Retinal pigment epithelial cell (primary cell): ENCODE measurements at regions not wholly inside any gene's neighbourhood (a gene's known extent, or its start where the extent isn't known, plus 50 kb on each side); places are given as distances from the start of the nearest gene placed in this dataset.

Experiments
- DNase-seq: peaks from one replicate; pipeline ENCODE4 v3.0.0-alpha.2; 2010; ENCODE audit warnings: low read depth
- H3K4me3 ChIP-seq: 2 replicates; pipeline ENCODE4 v1.5.1; 2011; ENCODE audit warnings: mild to moderate bottlenecking, low read length, control low read depth, moderate library complexity
- CTCF ChIP-seq: conservative IDR thresholded peaks from 2 replicates; pipeline ENCODE4 v1.5.1; 2011; ENCODE audit warnings: low read depth, low read length, control low read depth, inconsistent platforms

DNA sequence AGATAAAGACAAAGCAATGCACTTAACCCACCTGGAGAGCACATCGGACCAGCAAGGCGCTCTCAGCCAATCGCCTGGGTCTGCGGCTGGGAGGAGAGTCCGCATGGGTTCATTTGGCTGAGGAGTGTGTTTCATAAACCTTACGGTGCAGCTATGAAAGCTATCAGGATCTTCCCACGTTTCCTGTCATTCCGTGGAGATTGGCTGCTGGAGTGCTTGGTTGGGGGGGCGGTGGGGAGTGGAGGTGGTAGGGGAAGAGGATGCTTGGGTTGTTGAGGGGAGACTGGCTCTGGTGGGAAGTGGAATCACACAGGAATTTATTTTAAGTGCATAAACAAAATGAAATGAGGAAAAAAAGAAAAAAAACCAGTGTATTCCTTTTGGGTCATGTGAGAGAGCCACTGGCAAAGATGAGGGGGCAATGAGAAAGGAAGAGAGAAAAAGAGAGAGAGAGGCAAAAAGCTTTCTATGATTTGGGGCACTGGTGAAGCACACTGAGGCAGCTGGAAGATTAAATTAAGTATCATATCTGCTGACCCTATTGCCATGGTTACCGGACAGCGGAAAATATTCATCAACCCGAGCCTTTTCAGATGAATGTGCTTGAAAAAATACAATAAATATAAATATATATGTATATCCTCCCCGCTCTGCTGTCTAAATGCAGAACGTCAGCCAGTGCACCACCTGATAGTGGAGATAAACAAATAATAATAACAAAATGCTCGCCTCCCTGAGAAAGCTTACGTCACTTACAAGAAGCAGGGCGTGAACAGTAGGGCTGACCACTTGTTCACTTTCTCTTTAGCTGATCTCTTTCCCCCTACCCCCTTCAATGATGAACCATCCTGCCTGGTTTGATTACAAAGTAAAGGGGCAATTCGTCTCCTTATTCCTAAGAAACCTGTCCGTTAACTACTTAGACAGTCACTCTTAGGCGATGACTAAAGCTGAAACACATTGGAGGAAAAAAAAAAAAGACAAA lies 457.0 kb upstream of the ZFHX3 start:
- no peak overlapping the region for H3K4me3 ChIP-seq
- DNase-seq, result no peak

DNA sequence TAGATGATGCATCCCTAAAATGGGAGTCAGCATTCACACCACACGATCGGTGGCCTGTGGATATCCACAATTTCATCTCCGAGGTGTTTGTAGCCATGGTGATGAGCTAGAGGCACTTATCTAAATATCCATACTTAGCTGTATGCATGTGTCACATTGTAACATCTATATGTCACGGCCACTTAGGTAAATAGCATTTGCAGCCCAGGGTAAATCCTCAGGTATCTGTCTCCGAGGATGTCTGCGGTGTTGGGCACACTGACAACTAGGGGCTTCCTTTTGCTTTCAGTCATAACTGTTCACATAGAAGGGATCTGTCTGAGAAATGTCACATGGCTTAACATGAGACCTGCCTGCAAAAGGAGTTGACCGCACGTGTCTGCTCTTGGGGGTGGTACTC lies 455.2 kb upstream of the ZFHX3 start:
- no peak for TF ChIP-seq CTCF
- no peak for DNase-seq
- no peak overlapping the region for H3K4me3 ChIP-seq

More for the DNA sequence above, 457.0 kb upstream of the ZFHX3 start:
- no peak for TF ChIP-seq CTCF

- no peak for DNase-seq
- H3K4me3 ChIP-seq, result no peak overlapping the region
- TF ChIP-seq CTCF, result no peak
Measured at GRCh38 chr16:73499276-73499675, 451.3 kb upstream of the ZFHX3 start.

- DNase-seq, result no peak
- no peak for TF ChIP-seq CTCF
- no peak overlapping the region for H3K4me3 ChIP-seq
Measured at GRCh38 chr16:73485880-73486279, 438.0 kb upstream of the ZFHX3 start.

GRCh38 chr16:73483934-73484711 lies 436.2 kb upstream of the ZFHX3 start:
- H3K4me3 ChIP-seq, result no peak overlapping the region
- TF ChIP-seq CTCF, result no peak
- DNase-seq, result no peak

- H3K4me3 ChIP-seq, result no peak overlapping the region
Measured at GRCh38 chr16:73483076-73483791, 435.3 kb upstream of the ZFHX3 start.

More at GRCh38 chr16:73483076-73483791, 435.3 kb upstream of the ZFHX3 start:
- TF ChIP-seq CTCF, result no peak
- no peak for DNase-seq
